Transverse colon (tissue), 4 donors: ENCODE measurements at regions not wholly inside any gene's neighbourhood (a gene's known extent, or its start where the extent isn't known, plus 50 kb on each side); places are given as distances from the start of the nearest gene placed in this dataset.

Experiments used
- CTCF ChIP-seq, 5 experiments: fragments of 200-600 bp in 3 of 5; fragments of 450-650 bp in 2 of 5; sonication (generic) in 3 of 5; IDR thresholded peaks; 1 replicate in 2 of 5; 2 replicates in 3 of 5; pipeline ENCODE4 v1.5.1; 2016 to 2017; ENCODE audit warnings: antibody characterized with exemption in 5 of 5, inconsistent platforms in 3 of 5, mild to moderate bottlenecking in 2 of 5, moderate library complexity in 1 of 5
- EP300 ChIP-seq: sonication (generic); formaldehyde crosslinking; IDR thresholded peaks from one replicate; pipeline ENCODE4 v1.6.1; 2017; ENCODE audit warnings: antibody characterized with exemption, low read depth
- POLR2A ChIP-seq: fragments of 450-650 bp; IDR thresholded peaks from one replicate; pipeline ENCODE4 v1.6.1; 2016; ENCODE audit warnings: antibody characterized with exemption, mild to moderate bottlenecking, moderate library complexity
- POLR2AphosphoS5 ChIP-seq, 3 donors: sonication (generic); formaldehyde crosslinking; IDR thresholded peaks; one replicate each; pipeline ENCODE4 v1.6.1; 2016; ENCODE audit warnings: antibody characterized with exemption in 3 of 3

GRCh38 chr2:198775737-198776136 is 682.0 kb downstream of the SATB2 start:
- TF ChIP-seq POLR2A (peak; percentile 24), EP300 (no peak), CTCF (IDR thresholded peaks at IDR 0.05) (no peak), POLR2AphosphoS5 (IDR thresholded peaks at IDR 0.05) (peak in 2 of 3 donors; percentile 61 to 65)
